NCI-H69 (cell line): ENCODE measurements at regions not wholly inside any gene's neighbourhood (a gene's known extent, or its start where the extent isn't known, plus 50 kb on each side); places are given as distances from the start of the nearest gene placed in this dataset.

ENCODE experiments used
- DNase-seq: peaks from one replicate; lab custom pipeline; 2025; lab: John Stamatoyannopoulos, UW

DNA sequence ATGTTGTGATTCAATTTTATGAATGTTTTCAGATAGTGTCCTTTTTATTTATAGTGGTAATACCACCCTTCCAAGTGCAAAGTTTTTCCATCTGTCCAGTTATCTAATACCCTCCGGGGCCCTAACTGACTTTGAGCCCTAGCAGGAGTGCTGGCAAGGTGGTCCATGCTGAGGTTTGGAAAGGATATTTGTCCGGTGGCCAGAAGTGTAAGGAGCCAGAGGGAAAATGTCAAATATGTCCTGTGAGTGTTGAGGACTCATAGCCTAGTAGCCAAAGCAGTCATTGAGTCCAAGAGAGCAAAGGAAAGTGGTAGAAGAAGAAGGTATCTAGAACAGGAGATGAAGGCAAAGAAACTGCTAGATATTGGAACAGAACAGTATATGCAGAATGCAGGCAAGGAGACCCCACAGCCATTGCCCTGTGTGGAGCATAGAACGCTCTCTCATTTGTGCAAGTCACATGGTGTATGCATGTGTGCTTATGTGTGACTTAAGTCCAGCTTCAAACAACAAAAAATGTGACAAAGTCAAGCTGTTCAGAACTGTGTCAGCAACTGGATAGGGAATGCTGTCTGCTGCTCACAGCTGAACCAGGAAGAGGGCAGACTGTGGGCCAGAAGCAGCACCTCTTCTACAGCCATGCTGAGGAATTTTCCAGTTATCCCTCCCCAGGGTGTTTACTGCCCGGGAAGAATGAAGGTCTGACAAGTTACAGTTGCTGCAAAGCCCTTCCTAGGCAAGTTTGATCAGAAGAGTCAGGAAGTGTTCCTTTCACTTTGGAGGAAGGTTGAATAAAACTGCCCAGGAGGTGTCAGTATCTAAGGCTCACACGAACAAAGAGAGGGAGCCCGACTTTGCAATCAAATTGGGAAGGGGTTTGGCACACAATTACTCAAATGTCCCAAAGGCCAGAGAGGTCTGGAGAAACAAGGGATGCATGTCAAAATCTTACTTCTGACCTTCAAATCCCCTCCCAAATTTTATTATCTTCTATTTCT is 463.3 kb upstream of the DMAC1 start:
- DNase-seq, result no peak

DNA sequence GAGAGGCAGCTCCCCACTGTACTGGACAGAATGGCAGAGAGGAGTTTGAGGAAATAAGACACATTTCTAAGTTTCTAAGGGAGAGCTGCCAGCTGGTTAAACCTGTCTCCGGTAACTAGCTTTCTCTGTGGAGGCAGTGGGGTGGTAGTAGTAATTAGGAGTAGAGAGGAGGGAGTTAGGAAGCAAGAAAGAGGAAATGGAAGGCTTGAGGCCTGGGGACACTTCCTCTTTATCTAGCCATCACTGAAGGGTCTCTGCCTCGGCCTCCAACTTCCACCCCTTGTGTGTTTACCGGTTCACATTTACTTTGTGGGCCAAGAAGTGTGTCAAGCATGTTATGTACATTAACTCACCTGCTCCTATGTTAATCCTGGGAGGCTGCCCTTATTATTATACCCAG is 462.2 kb upstream of the DMAC1 start:
- no peak for DNase-seq

DNA sequence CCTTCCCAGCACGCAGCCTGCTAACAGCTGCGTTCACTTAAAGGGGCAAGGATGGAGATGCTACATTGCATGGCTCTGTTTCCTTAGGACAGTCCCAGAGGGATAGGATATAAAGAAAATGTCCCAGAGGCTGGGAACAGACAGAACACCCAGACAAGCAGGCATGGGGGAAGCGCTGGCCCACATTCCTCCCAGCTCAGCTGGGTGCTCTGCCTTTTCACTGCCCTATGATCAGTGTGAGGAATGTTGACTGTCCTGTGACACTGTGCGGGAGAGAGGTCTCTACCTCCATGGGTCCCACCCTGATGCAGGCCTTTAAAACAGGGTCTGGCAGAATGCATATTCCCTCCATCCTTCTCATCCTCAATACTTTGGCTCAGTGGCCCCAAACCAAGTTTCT is 459.4 kb upstream of the DMAC1 start:
- DNase-seq, result no peak

DNA sequence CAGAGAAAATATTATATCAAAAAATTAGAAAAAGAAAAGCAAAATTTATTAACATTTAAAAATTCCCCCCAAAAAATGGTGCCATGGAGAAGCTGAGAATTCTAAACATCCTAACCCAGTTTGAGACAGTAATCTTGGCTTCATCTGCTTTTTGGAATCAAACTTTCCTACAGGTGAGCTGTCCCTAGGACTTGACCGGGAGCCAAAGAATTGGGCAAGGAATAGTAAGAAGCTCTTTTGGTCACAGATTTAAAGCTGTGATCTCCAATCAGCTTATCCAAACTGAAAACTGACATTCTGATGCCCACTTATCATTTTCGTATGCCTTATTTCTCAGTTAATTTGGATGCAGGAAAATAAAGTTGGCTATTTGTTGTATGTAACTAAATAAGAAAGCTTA is 457.3 kb upstream of the DMAC1 start:
- DNase-seq, result no peak

DNA sequence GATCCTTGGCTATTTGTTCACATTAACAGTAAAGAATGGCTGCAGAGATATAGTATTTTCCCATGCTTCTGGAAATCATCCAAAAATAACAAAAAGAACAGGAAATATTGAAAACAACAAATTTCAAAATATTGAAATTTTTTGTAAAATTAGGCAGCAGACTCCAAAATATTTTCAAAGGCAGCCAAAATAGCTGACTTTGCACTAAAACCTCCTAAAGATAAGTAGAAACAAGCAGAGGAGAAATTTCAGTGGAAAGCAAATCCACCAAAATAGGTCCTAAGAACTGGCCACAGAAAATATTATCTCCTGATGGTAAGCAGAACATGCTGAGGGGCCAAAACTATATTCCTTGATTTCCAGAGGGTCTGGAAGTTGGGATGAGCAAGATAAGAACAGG is 456.3 kb upstream of the DMAC1 start:
- DNase-seq, result no peak

DNA sequence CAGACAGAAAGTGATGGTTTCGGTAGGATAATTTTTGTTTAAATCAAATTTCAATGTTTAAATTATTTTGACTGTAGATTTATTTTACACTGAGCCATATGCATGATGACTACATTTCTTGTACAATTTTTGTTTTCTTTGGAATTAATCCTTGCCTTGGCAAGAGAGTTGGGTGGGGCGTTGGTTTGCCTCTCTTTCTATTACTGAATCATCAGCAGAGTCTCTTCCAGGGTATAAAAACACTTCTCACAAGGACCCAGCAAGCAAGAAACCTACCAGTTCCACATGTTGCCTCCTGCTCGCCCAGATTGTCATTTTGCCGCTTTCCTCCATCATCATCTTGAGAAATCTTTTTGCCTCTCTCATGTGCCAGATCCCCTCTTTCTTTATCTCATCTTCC is 455.0 kb upstream of the DMAC1 start:
- no peak for DNase-seq

DNA sequence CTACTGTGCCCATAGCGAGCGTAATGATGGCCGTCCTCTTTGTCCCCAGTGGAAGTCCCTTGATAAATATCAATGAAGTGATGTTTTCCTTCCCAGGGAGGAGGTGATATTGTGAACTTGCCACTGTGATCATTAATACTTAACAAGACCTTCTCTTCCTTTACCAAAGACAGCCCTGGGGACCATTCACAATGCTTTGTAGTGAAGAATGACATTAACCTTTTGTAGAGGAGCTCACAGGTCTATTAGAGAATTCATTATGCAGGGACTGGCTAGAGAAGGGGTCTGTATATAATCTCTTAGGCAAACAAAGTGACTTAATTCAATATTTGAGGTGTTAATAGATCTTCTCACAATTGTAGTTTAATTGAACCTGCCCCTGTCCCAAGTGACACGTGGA is 452.9 kb upstream of the DMAC1 start:
- DNase-seq, result peak; percentile 85

DNA sequence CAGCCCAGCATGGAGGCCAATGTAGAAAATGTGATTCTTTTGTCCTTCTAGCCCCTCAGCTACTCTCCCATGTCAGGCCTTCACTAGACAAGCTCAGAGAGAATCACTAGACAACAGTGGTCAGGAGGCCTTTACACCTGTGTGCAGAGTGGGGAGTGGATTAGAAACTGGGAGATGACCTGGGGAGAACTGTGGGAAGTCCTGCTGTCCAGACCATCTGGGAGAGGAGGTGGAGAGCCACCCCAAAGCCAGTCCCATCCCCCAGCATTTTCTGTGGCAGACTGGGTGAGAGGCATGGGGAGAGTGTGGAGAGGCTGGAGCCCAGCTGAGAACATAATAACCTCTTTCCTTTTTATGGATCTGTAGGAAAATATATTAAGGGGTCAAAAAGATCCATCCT is 452.0 kb upstream of the DMAC1 start:
- peak; percentile 88 for DNase-seq

DNA sequence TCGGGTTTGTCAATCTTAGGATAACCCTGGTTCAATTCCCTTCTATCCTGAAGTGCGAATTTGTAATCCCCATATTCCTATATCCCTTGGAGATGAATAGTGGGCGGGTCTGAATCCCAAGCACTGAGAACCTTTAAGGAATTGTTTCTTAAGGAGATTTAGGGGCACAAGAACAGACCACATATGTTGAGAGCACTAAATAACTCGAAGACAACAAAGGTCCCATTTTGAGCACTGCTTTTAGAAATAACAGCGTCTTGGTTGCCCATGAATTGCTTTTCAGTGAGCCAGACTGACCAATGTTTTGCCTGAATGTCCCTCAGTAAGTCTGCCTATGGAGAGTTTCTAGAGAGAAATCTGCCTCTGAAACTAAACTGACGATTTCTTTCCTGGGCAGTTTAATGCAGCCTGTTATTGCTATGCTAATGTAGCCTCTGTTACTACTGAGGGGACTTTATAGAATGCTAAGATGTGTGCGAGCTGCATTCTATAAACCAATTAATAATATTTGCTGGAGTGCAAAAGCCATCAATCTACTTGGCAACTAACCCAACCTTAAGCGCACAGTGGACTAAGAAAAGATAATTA is 445.0 kb upstream of the DMAC1 start:
- no peak for DNase-seq

DNA sequence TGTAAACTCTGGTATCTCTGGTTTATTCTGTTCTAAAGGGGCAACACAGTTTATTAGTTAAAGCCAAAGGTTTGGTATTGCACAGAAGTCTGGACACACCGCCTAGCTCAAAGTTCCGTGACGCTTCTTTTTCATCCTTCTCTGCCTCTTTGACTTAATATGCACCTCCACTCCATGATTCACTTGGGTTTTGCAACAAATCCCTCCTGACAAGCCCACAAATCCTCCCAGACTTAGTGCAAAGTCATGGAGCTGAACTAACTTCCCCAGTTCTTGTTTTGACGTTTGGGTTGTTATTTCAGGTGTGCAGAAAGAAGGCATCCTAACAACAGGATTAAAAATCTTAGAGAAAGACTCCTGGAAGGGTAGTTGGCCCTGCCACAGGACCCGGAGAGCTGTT is 441.6 kb upstream of the DMAC1 start:
- no peak for DNase-seq

DNA sequence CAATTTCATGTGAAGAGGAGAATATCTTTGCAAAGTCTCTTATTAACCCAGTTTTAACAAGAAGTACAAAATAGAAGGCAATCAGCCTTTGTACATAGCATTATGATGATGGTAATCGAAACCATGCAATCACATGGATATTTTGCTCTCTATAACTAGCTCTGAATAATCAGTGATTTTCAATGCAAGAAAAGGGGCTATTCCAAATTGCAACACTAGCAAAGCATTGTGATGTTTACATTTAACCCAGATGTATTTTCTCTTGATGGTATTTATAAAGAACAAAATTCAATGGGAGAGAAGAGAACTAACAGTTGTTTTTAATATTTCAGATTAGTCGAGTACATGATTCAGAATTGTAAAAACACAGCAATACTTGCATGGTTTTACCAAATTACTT is 437.5 kb upstream of the DMAC1 start:
- no peak for DNase-seq

DNA sequence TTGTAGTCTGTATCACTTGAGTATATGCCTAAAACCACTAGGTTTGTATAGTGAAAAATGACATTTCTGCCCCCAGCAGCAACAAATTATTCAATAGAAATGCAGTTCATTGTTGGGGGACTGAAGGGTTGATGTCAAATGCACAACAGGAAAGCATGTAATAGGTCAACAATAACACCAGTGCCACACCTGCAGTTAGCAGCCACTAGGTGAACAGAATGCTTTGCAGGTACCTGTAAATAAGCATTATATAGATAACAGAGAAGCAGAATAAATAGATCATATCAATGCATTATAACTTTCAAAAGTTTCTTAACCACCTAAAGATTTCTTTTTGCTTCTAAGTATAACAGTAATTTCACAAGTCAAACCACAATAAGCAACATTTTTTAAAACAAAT is 435.9 kb upstream of the DMAC1 start:
- DNase-seq, result no peak

DNA sequence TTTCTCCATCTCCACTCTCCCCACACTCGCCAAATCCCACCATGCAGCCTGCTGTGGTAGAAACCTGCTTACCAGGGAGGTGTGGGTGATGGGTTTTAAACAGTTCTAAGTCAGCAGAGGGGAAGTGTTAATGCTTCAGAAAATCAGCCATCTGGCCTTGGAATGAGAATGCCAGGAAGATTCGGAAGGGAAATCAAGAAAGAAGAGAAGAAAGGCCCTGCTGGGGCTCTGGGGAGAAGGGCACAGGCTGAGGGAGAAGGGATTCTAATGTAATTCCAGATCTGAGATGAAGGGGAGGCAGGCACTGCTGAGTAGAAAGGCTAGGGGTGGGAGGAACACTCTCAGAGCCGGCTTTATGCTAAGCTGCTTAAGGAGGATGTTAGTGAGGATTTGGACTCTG is 434.7 kb upstream of the DMAC1 start:
- no peak for DNase-seq

DNA sequence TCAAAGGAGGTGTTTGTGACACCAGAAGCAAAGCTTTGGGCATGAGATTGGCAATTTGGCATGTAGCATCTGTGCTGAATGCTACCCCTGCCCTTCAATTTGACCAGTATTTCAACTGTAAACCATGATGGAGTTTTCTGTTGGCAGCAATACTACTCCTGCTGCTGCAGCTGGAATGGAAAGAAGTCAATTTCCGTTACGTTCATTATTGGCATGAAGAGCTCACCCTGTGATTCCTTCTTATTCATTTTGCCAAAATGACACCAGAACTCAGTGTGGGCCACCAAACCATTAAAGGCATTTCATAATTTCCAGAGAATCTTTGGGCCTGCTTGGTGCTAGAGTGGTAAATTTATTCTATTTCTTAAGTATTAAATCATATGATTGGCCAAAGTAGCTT is 433.1 kb upstream of the DMAC1 start:
- DNase-seq, result no peak

DNA sequence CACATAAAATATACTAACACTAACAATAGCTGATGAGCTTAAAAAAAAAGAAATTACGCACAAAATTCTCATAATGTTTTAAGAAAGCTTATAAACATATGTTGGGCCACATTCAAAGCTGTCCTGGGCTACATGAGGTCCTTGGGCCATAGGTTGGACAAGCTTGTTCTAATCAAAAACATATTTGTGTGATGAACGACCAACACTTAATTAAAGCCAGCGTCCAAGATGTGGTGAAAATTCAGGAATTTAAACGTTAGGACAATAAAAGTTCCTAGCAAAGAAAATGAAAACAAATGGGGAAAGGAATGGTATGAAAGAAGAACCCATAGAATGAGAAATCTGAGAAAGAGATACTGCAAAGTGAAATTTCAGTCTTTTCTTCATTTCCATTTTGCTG is 429.6 kb upstream of the DMAC1 start:
- no peak for DNase-seq

DNA sequence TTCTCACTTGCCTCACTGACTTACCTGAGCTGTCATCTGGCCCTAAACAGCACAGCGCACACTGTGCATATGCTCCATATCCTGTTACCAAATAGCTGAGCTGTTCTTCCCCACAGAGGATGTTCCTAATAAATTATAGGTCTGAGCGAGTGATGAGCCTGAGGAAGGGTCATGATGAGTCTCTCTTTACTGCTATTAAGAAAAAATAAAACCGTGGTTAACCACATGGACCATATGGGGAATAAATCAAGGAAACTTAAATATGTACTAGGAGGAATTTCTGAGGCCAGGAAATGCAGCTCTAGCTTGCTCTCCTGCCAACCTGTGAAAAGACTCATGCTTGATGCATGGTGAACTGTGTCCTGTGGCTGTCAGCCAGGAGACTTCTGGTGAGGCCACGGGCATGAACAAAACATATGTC is 424.8 kb upstream of the DMAC1 start:
- peak; percentile 94 for DNase-seq

DNA sequence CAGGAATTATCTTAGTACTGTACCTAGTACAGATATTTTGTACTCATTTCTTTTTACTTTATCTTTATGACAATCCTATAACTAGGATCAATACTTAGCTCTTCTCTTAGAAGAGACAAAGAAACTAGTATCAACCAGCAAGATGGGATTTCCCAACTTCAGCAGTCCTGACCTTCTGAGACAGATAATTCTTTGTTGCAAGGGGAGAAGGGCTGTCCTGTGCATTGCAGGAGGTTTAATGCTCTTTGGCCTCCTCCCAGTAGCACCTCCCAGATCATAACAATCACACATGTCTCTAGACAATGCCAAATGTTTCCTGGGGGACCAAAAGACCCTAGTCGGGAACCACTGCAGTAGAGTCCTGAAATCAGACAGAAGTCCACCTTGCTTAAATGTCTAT is 424.3 kb upstream of the DMAC1 start:
- DNase-seq, result peak; percentile 64

DNA sequence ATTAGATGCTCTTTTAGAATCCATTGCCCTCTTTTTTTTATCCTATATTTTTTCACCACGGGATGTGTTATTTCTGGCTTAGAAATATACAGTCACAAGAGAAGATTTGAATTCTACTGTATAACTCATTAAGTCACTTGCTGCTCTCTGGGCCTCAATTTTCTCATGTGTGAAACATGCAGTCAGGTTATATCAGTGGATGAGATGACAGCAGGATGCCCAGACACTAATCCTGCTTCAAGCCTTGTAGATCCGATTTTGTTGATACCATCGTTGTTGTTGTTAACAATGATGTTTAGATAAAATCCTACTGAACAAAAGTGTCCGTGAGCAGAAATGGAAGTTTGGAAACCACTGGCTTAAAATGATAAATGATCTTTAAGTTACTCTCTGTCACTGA is 421.9 kb upstream of the DMAC1 start:
- DNase-seq, result no peak

DNA sequence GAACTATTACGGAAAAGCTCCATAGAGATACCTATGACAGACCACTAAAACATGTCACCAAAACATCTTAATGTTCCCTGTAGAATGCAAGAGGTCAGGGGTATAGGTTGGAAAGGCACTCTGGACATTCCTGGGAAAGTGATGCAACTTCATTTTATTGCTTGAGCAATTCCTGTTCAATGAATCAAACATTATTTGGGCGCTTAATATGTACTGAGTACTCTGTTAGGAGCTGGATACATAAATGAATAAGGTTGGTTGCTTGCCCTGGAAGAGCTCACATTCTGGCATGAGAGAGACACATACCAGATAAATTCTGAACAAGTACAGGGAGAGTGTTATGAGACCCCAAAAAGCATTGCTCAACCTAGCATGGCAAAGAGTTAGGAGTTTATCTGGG is 408.9 kb upstream of the DMAC1 start:
- no peak for DNase-seq

DNA sequence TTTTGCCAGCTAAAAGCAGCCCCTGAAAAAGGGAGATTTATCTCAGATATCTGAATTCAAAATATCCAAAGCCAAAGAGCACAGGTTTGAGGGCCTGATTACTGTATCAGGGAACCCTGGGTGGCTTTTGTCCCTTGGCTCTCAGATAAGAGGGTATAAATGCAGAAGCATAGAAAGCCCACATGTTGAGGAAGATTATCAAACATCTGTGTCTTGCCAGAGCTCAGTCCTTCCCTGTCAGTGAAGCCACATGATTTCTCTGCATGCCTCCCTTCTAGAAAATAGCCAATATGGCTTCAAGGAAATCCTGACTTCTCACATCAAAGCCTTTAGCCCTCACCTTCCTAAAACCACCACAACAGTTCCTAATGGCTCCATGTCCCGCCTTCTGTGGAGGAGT is 408.0 kb upstream of the DMAC1 start:
- DNase-seq, result no peak

DNA sequence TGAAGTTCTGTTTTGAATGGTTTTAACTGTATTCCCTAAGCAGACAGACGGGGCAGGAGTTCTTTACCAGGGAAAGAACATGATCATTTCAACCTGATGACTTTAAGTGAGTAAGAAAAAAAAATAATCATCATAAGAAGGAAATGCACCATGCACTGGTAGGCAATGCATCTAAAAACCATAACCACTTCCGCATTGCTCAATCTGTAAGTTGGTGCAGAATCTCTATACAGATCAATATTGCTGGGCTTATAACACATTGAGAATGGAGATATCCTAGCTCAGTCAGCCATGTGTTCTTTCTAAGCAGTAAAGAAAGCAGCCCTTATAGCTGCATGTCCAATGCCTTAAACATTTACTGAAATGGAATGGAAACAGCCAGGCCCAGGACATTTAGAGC is 407.1 kb upstream of the DMAC1 start:
- DNase-seq, result no peak

DNA sequence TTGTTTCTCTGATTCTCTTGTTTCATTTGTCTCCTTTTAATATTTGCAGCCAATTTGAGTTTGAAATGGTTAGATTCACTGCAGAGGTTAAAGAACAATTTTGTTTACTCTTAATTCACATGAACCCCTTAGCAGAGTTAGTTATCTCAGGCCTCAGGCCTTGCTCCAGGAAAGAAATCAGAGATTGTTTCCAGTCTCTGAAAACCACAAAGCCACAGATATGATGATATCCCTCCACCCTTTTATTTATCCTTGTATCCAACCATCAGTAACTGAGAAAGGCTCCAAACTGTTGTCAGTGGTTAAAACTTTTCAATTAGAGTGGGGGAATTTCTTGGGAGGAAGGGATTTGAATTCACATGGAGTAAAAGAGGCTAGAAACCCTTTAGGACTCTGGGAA is 406.0 kb upstream of the DMAC1 start:
- no peak for DNase-seq

DNA sequence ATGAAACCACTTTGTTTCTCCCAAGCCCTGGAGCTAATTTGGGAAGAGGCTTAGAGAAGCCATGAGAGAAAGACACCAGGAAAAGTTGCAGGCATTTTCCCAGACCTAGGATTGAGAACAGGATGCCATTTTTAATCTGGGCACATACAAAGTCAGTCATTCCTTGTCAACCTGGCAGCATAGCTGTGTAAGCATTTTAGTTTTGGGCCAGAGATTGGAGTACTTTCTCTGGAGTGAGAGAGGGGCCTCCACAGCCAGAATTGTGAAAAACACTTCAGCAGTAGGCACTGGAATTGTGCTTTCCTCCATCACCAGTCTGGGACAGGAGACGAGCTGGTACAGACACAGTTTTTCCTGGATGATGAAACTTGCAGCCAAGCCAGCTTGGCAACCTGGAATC is 390.3 kb upstream of the DMAC1 start:
- DNase-seq, result no peak
